Keratinocyte (primary cell): ENCODE measurements at regions not wholly inside any gene's neighbourhood (a gene's known extent, or its start where the extent isn't known, plus 50 kb on each side); places are given as distances from the start of the nearest gene placed in this dataset.

Experiments
- DNase-seq: peaks from one replicate; pipeline ENCODE4 v3.0.0-alpha.2; 2011; ENCODE audit warnings: low read depth, missing footprints, low spot score
- FAIRE-seq: peaks from 2 replicates; lab custom pipeline; 2011; peaks lifted over from hg19 to GRCh38; lab: Jason Lieb, UNC
- H2AFZ ChIP-seq: 2 replicates; pipeline ENCODE4 v1.6.0; 2012; ENCODE audit warnings: low read length, control low read depth, inconsistent platforms; ENCODE audit not compliant: control insufficient read depth
- H3K27ac ChIP-seq: 2 replicates; pipeline ENCODE4 v1.5.1; 2011; ENCODE audit warnings: low read length; ENCODE audit not compliant: control insufficient read depth, insufficient read depth
- H3K27me3 ChIP-seq: 3 replicates; pipeline ENCODE4 v1.6.0; 2011; ENCODE audit warnings: low read length; ENCODE audit not compliant: control insufficient read depth, insufficient read depth; ENCODE audit errors: extremely low read depth
- H3K36me3 ChIP-seq, 2 experiments: 2 replicates in 1 of 2; 3 replicates in 1 of 2; pipeline ENCODE4 v1.5.1; 2011; ENCODE audit warnings: low read length in 2 of 2, mild to moderate bottlenecking in 1 of 2; ENCODE audit not compliant: control insufficient read depth in 2 of 2, insufficient read depth in 2 of 2; ENCODE audit errors: extremely low read depth in 1 of 2
- H3K4me1 ChIP-seq: 3 replicates; pipeline ENCODE4 v1.5.1; 2011; ENCODE audit warnings: low read length; ENCODE audit not compliant: control insufficient read depth, insufficient read depth; ENCODE audit errors: extremely low read depth
- H3K4me2 ChIP-seq: 3 replicates; pipeline ENCODE4 v1.6.0; 2011; ENCODE audit warnings: low read depth, low read length; ENCODE audit not compliant: control insufficient read depth, insufficient read depth; ENCODE audit errors: extremely low read depth
- H3K4me3 ChIP-seq, 3 experiments: fragments of 200-600 bp in 1 of 3; sonication (generic) in 1 of 3; 2 replicates in 2 of 3; 3 replicates in 1 of 3; pipeline ENCODE4 v1.5.1; 2011 to 2016; ENCODE audit warnings: low read length in 3 of 3, mild to moderate bottlenecking in 3 of 3, control low read depth in 2 of 3, inconsistent platforms in 1 of 3, low read depth in 1 of 3, mixed read lengths in 1 of 3, mixed run types in 1 of 3, moderate library complexity in 1 of 3; ENCODE audit not compliant: control insufficient read depth in 2 of 3, insufficient read depth in 2 of 3; ENCODE audit errors: extremely low read depth in 1 of 3
- H3K79me2 ChIP-seq: 2 replicates; pipeline ENCODE4 v1.6.0; 2012; ENCODE audit warnings: low read length; ENCODE audit not compliant: control insufficient read depth, insufficient read depth
- H3K9ac ChIP-seq: 3 replicates; pipeline ENCODE4 v1.6.0; 2011; ENCODE audit warnings: low read length; ENCODE audit not compliant: control insufficient read depth, insufficient read depth; ENCODE audit errors: extremely low read depth
- H3K9me1 ChIP-seq: 3 replicates; pipeline ENCODE4 v1.6.0; 2011; ENCODE audit warnings: low read length; ENCODE audit not compliant: control insufficient read depth, insufficient read depth; ENCODE audit errors: extremely low read depth
- H3K9me3 ChIP-seq: 2 replicates; pipeline ENCODE4 v1.5.1; 2012; ENCODE audit warnings: low read depth, low read length; ENCODE audit not compliant: control insufficient read depth
- H4K20me1 ChIP-seq: 3 replicates; pipeline ENCODE4 v1.6.0; 2011; ENCODE audit warnings: low read length; ENCODE audit not compliant: control insufficient read depth, insufficient read depth; ENCODE audit errors: extremely low read depth
- EZH2 ChIP-seq: IDR thresholded peaks from one replicate; pipeline ENCODE4 v1.6.1; 2012; ENCODE audit warnings: inconsistent platforms, mild to moderate bottlenecking, low read length, moderate library complexity
- dilution Hi-C: fragments of 300-500 bp; cut with MboI; formaldehyde crosslinking; loops from one replicate; pipeline ENCODE4 v1.7.0; 2020; ENCODE audit warnings: low sequenced_read_pairs; ENCODE audit not compliant: extremely low pct_ligation_motif_present
- TF ChIP-seq, protein P1 (sequence below), 3 experiments: IDR thresholded peaks in 1 of 3; conservative IDR thresholded peaks in 1 of 3; optimal IDR thresholded peaks in 1 of 3; 2 replicates in 2 of 3; 3 replicates in 1 of 3; pipeline versions ENCODE3 to v1.5.1; 2011; ENCODE audit warnings: low read length in 3 of 3, mild to moderate bottlenecking in 3 of 3, moderate library complexity in 2 of 3, control low read depth in 1 of 3, inconsistent platforms in 1 of 3; ENCODE audit not compliant: insufficient read depth in 2 of 3; ENCODE audit errors: extremely low read depth in 1 of 3

GRCh38 chr3:112736805-112737566, 96.0 kb upstream of the CCDC80 start:
- H3K9ac ChIP-seq: no peak overlapping the region
- peaks cover 21% of the 10 kb centered on the region for H3K4me1 ChIP-seq
- no peaks in the 10 kb centered on the region for H3K36me3 ChIP-seq
- H3K9me1 ChIP-seq: no peaks in the 10 kb centered on the region
- H3K4me2 ChIP-seq: no peak overlapping the region
- TF ChIP-seq, protein P1, sequence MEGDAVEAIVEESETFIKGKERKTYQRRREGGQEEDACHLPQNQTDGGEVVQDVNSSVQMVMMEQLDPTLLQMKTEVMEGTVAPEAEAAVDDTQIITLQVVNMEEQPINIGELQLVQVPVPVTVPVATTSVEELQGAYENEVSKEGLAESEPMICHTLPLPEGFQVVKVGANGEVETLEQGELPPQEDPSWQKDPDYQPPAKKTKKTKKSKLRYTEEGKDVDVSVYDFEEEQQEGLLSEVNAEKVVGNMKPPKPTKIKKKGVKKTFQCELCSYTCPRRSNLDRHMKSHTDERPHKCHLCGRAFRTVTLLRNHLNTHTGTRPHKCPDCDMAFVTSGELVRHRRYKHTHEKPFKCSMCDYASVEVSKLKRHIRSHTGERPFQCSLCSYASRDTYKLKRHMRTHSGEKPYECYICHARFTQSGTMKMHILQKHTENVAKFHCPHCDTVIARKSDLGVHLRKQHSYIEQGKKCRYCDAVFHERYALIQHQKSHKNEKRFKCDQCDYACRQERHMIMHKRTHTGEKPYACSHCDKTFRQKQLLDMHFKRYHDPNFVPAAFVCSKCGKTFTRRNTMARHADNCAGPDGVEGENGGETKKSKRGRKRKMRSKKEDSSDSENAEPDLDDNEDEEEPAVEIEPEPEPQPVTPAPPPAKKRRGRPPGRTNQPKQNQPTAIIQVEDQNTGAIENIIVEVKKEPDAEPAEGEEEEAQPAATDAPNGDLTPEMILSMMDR (optimal IDR thresholded peaks at IDR 0.05 in 1 of 3, IDR thresholded peaks at IDR 0.05 in 1 of 3, conservative IDR thresholded peaks at IDR 0.05 in 1 of 3; ENCODE audit: extremely low read depth in 1 of 3, insufficient read depth in 2 of 3, low read length in 3 of 3): no peak
- no peak for TF ChIP-seq EZH2
- no peak overlapping the region for H2AFZ ChIP-seq
- FAIRE-seq (no peak), DNase-seq (no peak)
- no peaks in the 10 kb centered on the region for H3K27me3 ChIP-seq
- no peak overlapping the region for H3K4me3 ChIP-seq
- no peaks in the 10 kb centered on the region for H4K20me1 ChIP-seq
- H3K9me3 ChIP-seq: no peaks in the 10 kb centered on the region
- H3K27ac ChIP-seq: no peak overlapping the region
- dilution Hi-C loops: no loop called here
- H3K79me2 ChIP-seq: no peaks in the 10 kb centered on the region

DNA sequence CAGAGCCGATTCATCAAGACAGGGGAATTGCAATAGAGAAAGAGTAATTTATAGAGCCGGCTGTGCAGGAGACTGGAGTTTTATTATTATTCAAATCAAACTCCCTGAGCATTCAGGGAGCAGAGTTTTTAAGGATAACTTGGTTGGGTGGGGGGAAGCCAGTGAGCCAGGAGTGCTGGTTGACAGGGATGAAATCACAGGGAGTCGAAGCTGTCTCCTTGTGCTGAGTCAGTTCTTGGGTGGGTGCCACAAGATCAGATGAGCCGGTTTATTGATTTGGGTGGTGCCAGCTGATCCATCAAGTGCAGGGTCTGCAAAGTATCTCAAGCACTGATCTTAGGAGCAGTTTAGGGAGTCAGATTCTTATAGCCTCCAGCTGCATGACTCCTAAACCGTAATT, 95.4 kb upstream of the CCDC80 start:
- FAIRE-seq (no peak), DNase-seq (no peak)
- no peaks in the 10 kb centered on the region for H3K79me2 ChIP-seq
- H4K20me1 ChIP-seq: no peaks in the 10 kb centered on the region
- no peak overlapping the region for H3K9ac ChIP-seq
- H3K9me1 ChIP-seq: no peaks in the 10 kb centered on the region
- no peak overlapping the region for H3K27ac ChIP-seq
- H3K9me3 ChIP-seq: no peaks in the 10 kb centered on the region
- H2AFZ ChIP-seq: no peak overlapping the region
- H3K36me3 ChIP-seq: no peaks in the 10 kb centered on the region
- H3K4me1 ChIP-seq: peaks cover 26% of the 10 kb centered on the region
- dilution Hi-C loops: no loop called here
- H3K4me2 ChIP-seq: no peak overlapping the region
- no peaks in the 10 kb centered on the region for H3K27me3 ChIP-seq
- TF ChIP-seq EZH2: no peak
- TF ChIP-seq, protein P1 (optimal IDR thresholded peaks at IDR 0.05 in 1 of 3, IDR thresholded peaks at IDR 0.05 in 1 of 3, conservative IDR thresholded peaks at IDR 0.05 in 1 of 3; ENCODE audit: extremely low read depth in 1 of 3, insufficient read depth in 2 of 3, low read length in 3 of 3): no peak
- no peak overlapping the region for H3K4me3 ChIP-seq
